Anterior cingulate cortex (tissue), 58 donors: ENCODE measurements at regions not wholly inside any gene's neighbourhood (a gene's known extent, or its start where the extent isn't known, plus 50 kb on each side); places are given as distances from the start of the nearest gene placed in this dataset.

ENCODE experiments used
- DNase-seq, 58 donors: peaks; one replicate each; lab custom pipeline; 2025; lab: John Stamatoyannopoulos, UW

DNA sequence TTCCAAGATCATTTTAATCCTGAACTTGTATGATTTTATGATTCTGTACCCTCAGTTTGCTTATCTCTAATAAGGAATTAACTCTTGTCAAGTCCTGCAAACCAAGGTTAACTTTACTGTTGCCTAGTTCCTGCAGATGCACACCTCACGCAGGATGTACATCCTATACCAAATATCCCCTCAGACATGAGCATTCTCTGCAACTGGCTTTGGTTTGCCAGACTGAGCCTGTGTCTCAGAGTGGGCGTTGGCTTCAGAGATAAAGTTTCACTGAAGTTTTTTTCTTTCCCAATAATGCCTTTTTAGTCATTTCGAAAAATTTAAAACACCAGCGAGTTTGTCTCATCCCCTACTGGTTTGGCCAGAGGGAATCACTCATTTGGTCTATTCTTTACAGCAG lies 173.9 kb downstream of the NR2F2 start:
- no peak for DNase-seq

- DNase-seq = no peak
These were observed 174.5 kb downstream of the NR2F2 start for GRCh38 chr15:96505014-96505413.

DNA sequence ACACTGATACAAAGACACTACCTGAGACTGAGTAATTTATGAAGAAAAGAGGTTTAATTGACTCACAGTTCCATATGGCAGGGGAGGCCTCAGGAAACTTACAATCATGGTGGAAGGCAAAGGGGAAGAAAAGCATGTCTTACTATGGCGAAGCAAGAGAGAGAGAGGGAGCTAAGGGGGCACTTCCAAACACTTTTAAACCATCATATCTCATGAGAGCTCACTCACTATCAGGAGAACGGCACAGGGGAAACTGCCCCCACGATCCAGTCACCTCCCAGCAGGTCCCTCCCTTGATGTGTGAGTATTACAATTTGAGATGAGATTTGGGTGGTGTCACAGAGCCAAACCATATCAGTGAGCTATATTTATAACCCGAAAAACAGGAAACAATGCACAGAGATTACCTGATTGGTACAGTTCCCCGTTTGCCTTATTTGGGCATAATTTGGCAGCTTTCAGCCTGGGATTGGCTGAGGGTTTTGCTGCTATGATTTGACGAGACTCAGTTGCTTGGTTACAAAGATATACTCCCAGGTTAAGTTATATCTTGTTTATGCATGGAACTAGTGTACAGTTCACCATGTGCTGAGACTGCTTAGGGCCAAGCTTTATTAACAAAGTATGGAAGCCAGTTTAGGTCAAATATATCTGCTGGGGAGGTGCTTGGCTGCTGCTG lies 184.2 kb downstream of the NR2F2 start:
- DNase-seq = no peak

- DNase-seq = no peak
These were observed 184.9 kb downstream of the NR2F2 start for GRCh38 chr15:96515371-96515770.

GRCh38 chr15:96521386-96521785 lies 190.9 kb downstream of the NR2F2 start:
- no peak for DNase-seq

- no peak for DNase-seq
These were observed 194.3 kb downstream of the NR2F2 start for GRCh38 chr15:96524676-96525417.

GRCh38 chr15:96535148-96535547 lies 204.6 kb downstream of the NR2F2 start:
- DNase-seq = no peak

- no peak for DNase-seq
These were observed 208.0 kb downstream of the NR2F2 start for GRCh38 chr15:96538491-96538890.

DNA sequence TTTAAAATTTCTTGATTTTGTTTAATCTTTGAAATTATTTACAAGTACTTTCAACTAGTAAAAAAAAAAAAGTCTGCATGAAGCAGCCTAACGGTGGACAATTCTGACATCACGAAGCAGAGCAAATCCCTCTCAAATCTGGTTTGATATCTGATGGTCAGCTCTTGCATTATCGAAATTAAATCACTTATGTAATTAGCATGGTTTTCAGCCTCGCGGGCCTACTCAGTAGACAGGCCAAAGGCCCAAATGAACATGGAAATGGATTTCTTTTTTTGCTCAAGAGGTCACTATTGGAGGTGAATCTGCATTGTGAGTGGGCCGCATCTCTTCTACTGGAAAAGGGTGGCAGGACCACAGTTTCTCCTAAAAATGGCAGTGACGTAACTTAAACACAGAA lies 209.8 kb downstream of the NR2F2 start:
- DNase-seq = no peak

DNA sequence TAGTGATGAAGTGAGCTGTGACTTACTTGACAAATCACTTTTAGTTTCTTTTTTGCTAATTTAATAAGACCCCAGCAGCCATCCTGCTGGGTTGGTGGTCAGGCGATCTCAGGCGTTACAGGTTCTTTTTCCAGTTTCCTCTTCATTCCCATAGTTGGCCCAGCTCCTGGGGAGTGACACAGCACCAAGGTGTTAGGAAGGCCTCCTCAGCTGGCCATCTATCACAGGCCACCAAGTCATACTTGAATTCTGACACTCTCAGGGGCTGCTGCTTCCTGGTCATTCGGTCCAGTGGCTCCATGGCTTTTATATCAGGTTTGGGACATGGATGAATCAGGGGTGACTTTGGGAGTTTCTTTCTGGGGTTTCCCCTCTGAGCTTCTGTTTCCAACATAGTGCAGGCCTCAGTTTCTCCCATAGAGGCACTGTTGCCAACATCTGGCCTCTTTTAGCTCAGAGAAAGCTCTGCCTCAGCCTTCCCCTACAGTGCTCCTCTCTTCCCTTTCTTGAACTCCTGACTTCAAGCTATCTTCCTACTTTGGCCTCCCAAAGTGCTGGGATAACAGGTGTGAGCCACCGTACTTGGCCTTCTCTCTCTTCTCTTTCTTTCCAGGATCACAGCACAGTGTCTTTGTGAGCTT lies 211.8 kb downstream of the NR2F2 start:
- no peak for DNase-seq

DNA sequence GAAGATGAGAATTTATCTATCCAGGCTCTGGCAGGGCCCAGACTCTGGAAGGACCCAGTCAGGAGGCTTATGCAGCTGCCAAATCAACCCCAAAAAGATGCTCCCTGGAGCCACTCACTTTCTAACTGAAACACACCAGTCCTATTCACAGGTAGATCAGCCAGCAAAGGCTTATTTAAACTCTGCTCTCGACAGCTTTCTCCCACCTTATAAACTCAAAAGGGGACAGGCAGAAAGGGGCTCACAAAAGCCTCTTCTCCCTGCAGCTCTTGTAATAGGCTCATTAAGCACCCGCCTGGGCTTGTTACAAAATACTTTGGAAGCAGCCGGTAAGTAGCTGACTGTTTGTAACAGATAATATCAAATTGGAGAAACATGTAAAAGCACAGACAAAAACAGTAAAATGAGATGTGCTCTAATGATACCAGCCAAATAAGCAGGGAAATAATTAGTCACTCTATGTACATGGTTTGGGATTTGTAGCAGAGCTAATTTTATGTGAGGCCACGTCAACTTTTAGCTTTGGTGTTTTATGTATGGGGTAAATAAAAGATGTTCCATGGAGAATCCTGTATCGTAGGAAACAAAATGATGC lies 213.8 kb downstream of the NR2F2 start:
- no peak for DNase-seq

GRCh38 chr15:96549136-96549535 lies 218.6 kb downstream of the NR2F2 start:
- DNase-seq = no peak

- DNase-seq = no peak
These were observed 220.7 kb downstream of the NR2F2 start for GRCh38 chr15:96551196-96551595.

DNA sequence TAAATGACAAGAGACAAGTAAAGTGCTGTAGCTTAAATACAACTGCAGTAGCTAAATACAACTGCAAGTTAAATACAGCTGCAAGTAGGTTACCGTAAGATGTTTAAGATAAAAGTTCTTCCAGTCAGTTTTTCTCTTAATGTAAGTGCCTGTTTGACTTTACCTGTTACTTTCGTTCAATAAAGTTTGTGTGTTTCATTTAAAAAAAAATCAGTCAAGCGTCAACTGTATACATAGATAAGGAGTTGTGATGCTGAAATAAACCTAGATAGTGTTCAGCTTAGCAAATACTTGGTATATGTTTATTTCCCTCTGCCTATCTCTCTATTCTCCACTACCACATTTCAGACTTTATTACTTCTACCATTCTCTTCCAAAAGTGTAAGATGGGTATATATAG lies 221.2 kb downstream of the NR2F2 start:
- no peak for DNase-seq

DNA sequence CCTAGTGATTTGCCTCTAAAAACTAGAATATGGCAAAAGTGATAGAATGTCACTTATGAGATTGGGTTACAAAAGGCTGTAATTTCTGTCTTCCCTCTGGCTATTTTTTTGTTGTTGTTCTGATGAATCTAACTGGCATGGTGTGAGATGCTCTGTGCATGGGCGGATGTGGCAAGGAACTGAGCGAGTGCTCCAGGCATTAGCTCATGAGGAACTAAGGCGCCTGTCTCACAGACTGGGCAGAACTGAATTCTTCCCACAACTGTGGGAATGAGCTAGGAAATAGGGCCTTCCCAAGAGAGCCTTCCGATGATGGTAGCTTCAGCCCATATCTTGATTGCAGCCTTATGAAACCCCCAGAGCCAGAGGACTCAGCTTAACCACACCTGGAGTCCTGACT lies 222.5 kb downstream of the NR2F2 start:
- DNase-seq = no peak

DNA sequence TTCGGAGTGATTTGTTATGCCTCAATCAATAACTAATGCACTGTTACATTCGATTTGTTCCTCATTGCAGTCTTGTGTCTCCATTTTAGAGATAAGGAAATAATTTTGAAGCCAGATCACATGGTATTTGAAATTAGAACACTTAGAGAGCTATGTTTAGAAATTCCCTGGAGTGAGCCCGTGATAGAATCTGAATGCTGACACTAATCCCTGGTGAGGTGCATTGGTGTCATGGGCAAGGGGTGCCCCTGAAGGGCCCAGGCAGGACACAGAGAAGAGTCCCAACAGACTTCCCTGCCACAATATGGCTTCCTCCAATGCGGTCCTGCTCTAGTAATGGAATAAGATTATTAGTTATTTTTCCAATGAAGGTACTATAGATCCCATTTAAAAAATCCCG lies 223.0 kb downstream of the NR2F2 start:
- DNase-seq = no peak

DNA sequence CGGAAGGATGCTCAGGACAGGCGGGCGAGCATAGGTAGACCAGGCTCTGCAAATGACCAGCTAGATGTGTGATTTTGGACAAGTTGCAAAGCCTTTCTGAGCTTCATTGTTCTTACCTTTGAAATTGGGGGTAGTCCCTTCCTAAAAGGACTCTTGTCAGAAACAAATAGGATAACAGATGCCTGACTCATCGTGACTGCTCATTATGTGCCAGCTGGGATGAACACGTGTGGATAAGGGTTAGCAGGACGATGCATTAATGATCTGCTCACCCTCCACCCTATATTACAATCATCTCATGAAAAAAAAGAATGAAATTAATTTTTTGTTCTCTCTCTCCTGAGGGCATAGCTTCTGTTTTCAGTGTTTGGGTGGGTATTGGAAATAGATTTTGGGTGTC lies 223.4 kb downstream of the NR2F2 start:
- no peak for DNase-seq

- no peak for DNase-seq
These were observed 224.0 kb downstream of the NR2F2 start for GRCh38 chr15:96554541-96554940.

GRCh38 chr15:96559087-96559486 lies 228.6 kb downstream of the NR2F2 start:
- no peak for DNase-seq

DNA sequence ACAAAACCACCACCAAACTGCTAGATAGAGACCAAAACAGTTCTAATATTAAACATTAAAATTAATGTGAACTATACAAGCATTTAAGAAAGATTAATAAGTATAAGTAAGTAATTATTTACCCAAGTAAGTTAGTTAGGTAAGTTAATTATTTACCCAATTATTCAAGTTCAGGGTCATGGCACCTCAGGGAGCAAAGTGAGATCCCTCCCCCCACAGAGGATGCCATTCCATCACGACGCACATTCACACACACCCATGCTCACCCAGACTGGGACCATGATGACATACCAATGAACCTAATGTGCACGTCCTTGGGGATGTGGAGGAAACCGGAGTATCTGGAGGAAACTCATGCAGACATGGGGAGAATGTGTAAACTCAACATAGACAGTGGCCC lies 229.1 kb downstream of the NR2F2 start:
- no peak for DNase-seq

GRCh38 chr15:96560246-96560895 lies 229.9 kb downstream of the NR2F2 start:
- DNase-seq = no peak
